Left lung (tissue), 4 donors: ENCODE measurements at regions not wholly inside any gene's neighbourhood (a gene's known extent, or its start where the extent isn't known, plus 50 kb on each side); places are given as distances from the start of the nearest gene placed in this dataset.

ENCODE experiments used
- ATAC-seq: fragments of 200-7000 bp; cut with Tn5 transposase; one replicate; pipeline ENCODE4 v1.9.1; 2020; ENCODE audit warnings: moderate library complexity
- DNase-seq, 4 donors: peaks; one replicate each; pipeline ENCODE4 v3.0.0-alpha.2; 2013 to 2020
- H3K27ac ChIP-seq, 2 donors: fragments of 200-600 bp; sonication (generic) in 1 of 2; one replicate each; pipeline versions ENCODE4 v1.5.0 to v1.8.0; 2020 to 2021
- H3K27me3 ChIP-seq, 2 donors: fragments of 200-600 bp; sonication (generic) in 1 of 2; one replicate each; pipeline versions ENCODE4 v1.5.0 to v1.8.0; 2020 to 2021
- H3K36me3 ChIP-seq, 2 donors: fragments of 200-600 bp; sonication (generic) in 1 of 2; one replicate each; pipeline versions ENCODE4 v1.5.0 to v1.8.0; 2020 to 2021
- H3K4me1 ChIP-seq, 2 donors: fragments of 200-600 bp; one replicate each; pipeline ENCODE4 v1.8.0; 2021
- H3K4me3 ChIP-seq, 2 donors: fragments of 200-600 bp; sonication (generic) in 1 of 2; one replicate each; pipeline versions ENCODE4 v1.5.0 to v1.8.0; 2020 to 2021; ENCODE audit warnings: mild to moderate bottlenecking in 1 of 2
- H3K9me3 ChIP-seq, 2 donors: fragments of 200-600 bp; sonication (generic) in 1 of 2; one replicate each; pipeline versions ENCODE4 v1.5.0 to v1.8.0; 2020 to 2021
- CTCF ChIP-seq, 2 donors: fragments of 200-600 bp; sonication (generic) in 1 of 2; IDR thresholded peaks; one replicate each; pipeline versions ENCODE4 v1.5.0 to v1.8.0; 2021; ENCODE audit warnings: antibody characterized with exemption in 2 of 2
- intact Hi-C, 2 donors: fragments of 100-400 bp; cut with DNase I; formaldehyde crosslinking; loops; one replicate each; pipeline versions ENCODE4 v1.11.2 to v1.14.2; 2022
- donor health status: DM: no; HTN: yes; CAD: no.
- donor health status: DM: no; HTN: no; CAD: no.

- DNase-seq (no peak), ATAC-seq (no peak)
- no peak overlapping the region for H3K27ac ChIP-seq
- H3K27me3 ChIP-seq, result no peaks in the 10 kb centered on the region
- H3K4me3 ChIP-seq, result no peak overlapping the region
- intact Hi-C loops, result no loop called here
- H3K4me1 ChIP-seq, result peaks cover 0 to 8% of the 10 kb centered on the region in 2 donors
- TF ChIP-seq CTCF (IDR thresholded peaks at IDR 0.05), result no peak
- H3K9me3 ChIP-seq, result no peaks in the 10 kb centered on the region
- no peaks in the 10 kb centered on the region for H3K36me3 ChIP-seq
These were observed 197.0 kb downstream of the BCOR start for GRCh38 chrX:39900777-39901170.

GRCh38 chrX:39903343-39903742 lies 194.4 kb downstream of the BCOR start:
- TF ChIP-seq CTCF (IDR thresholded peaks at IDR 0.05), result no peak
- intact Hi-C loops, result no loop called here
- Histone ChIP-seq H3K36me3 (no peaks in the 10 kb centered on the region), H3K9me3 (no peaks in the 10 kb centered on the region), H3K27me3 (no peaks in the 10 kb centered on the region), H3K4me1 (peaks cover 0 to 9% of the 10 kb centered on the region in 2 donors), H3K4me3 (no peak overlapping the region), H3K27ac (no peak overlapping the region)
- ATAC-seq (no peak), DNase-seq (no peak)

- no peaks in the 10 kb centered on the region for H3K36me3 ChIP-seq
- intact Hi-C loops, result no loop called here
- H3K4me1 ChIP-seq, result peaks cover 0 to 15% of the 10 kb centered on the region in 2 donors
- DNase-seq (no peak), ATAC-seq (no peak)
- no peaks in the 10 kb centered on the region for H3K27me3 ChIP-seq
- H3K9me3 ChIP-seq, result no peaks in the 10 kb centered on the region
- TF ChIP-seq CTCF (IDR thresholded peaks at IDR 0.05), result no peak
- H3K4me3 ChIP-seq, result no peak overlapping the region
- H3K27ac ChIP-seq, result no peak overlapping the region
These were observed 193.8 kb downstream of the BCOR start for GRCh38 chrX:39903937-39904336.

- no peaks in the 10 kb centered on the region for H3K36me3 ChIP-seq
- no peak overlapping the region for H3K4me3 ChIP-seq
- no peaks in the 10 kb centered on the region for H3K27me3 ChIP-seq
- intact Hi-C loops, result no loop called here
- no peak for ATAC-seq
- H3K4me1 ChIP-seq, result peaks cover 0 to 16% of the 10 kb centered on the region in 2 donors
- no peak overlapping the region for H3K27ac ChIP-seq
- no peaks in the 10 kb centered on the region for H3K9me3 ChIP-seq
- DNase-seq, result no peak
- TF ChIP-seq CTCF (IDR thresholded peaks at IDR 0.05), result no peak
These were observed 192.8 kb downstream of the BCOR start for GRCh38 chrX:39904816-39905537.

GRCh38 chrX:39905538-39905891 lies 192.2 kb downstream of the BCOR start:
- no peak for TF ChIP-seq CTCF (IDR thresholded peaks at IDR 0.05)
- DNase-seq (no peak), ATAC-seq (no peak)
- Histone ChIP-seq H3K4me1 (peaks cover 0 to 16% of the 10 kb centered on the region in 2 donors), H3K4me3 (no peak overlapping the region), H3K27me3 (no peaks in the 10 kb centered on the region), H3K36me3 (no peaks in the 10 kb centered on the region), H3K27ac (no peak overlapping the region), H3K9me3 (no peaks in the 10 kb centered on the region)
- intact Hi-C loops, result no loop called here
